H7 (cell line): ENCODE measurements at regions not wholly inside any gene's neighbourhood (a gene's known extent, or its start where the extent isn't known, plus 50 kb on each side); places are given as distances from the start of the nearest gene placed in this dataset.

Experiments
- DNase-seq: peaks from one replicate; pipeline ENCODE4 v3.0.0; 2012
- H3K27me3 ChIP-seq: 2 replicates; pipeline ENCODE4 v1.6.0; 2011; ENCODE audit warnings: mild to moderate bottlenecking, low read length; ENCODE audit not compliant: control insufficient read depth, insufficient read depth
- H3K36me3 ChIP-seq: replicated peaks from 2 replicates; pipeline ENCODE4 v1.5.1; 2011; ENCODE audit warnings: low read length; ENCODE audit not compliant: control insufficient read depth, insufficient read depth
- H3K4me3 ChIP-seq: 2 replicates; pipeline ENCODE4 v1.5.1; 2011; ENCODE audit warnings: low read depth, mild to moderate bottlenecking, control low read depth, low read length, moderate library complexity; ENCODE audit not compliant: insufficient read depth

DNA sequence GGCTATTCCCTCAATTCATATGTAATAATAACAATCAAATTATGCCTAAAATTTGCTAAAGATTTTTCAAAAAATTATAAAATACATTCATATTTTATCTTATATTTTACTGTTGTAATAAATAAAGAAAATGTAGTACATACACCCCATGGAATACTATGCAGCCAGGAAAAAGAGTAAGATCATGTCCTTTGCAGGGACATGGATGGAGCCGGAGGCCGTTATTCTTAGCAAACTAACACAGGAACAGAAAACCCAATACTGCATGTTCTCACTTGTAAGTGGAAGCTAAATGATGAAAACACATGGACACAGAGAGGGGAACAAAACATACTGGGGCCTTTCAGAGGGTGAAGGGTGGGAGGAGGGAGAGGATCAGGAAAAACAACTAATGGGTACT, 584.2 kb upstream of the MMS22L start:
- no peaks in the 10 kb centered on the region for H3K27me3 ChIP-seq
- no peaks in the 10 kb centered on the region for H3K36me3 ChIP-seq
- DNase-seq: no peak
- H3K4me3 ChIP-seq: no peak overlapping the region

DNA sequence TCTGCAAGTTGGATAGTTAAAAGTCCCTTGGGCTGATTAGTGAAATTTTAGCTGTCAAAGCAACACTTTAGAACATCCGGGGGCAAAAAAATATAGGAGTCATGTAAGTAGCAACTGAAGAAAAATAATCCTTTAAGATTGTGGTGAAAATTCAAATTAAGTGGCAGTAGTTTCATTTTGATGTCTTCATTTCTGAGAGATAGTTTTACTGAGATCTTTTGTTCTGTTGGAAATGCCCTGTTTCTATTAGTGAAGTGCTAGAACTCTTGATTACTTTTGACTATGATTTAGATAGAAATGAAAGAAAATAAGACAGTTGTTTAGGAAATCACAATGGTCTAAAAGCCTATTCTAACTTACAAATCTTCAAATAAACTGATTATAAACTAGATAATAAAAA, 587.3 kb upstream of the MMS22L start:
- Histone ChIP-seq H3K36me3 (no peaks in the 10 kb centered on the region), H3K4me3 (no peak overlapping the region), H3K27me3 (no peaks in the 10 kb centered on the region)
- DNase-seq: no peak

DNA sequence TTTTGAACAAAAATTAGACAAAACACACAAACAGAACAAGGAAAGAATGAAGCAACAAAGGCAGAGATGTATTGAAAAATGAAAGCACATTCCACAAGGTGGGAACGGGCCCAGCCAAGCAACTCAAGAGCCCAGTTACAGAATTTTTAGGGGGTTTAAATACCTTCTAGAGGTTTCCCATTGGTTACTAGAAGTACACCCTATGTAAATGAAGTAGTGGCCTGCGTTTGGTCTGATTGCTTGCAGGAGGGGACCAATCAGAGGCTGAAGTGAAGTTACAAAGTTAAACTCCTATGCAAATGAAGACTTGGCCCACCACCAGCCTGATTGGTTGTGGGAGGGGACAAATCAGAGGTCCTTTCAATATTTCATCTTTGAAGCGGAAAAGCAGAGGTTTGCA, 593.7 kb upstream of the MMS22L start:
- DNase-seq: no peak
- Histone ChIP-seq H3K27me3 (no peaks in the 10 kb centered on the region), H3K4me3 (no peak overlapping the region), H3K36me3 (no peaks in the 10 kb centered on the region)

DNA sequence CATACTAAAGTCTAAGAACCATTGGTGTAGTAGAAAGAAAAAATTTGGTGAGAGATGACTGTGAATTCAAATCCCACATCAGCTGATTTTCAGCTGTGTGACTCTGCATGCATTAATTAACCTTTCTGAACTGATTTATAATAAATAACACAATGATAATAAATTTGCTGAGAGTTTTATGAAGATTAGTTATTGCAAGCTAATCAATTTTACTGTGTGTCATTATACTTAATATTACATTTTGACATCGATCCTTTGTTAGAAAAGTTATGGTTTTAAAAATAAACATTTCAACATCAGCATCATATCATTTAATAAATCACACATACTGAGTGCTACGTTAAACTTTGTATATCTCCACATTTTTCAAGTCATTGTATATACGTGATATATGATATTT, 599.7 kb upstream of the MMS22L start:
- no peaks in the 10 kb centered on the region for H3K36me3 ChIP-seq
- DNase-seq: no peak
- no peak overlapping the region for H3K4me3 ChIP-seq
- no peaks in the 10 kb centered on the region for H3K27me3 ChIP-seq

DNA sequence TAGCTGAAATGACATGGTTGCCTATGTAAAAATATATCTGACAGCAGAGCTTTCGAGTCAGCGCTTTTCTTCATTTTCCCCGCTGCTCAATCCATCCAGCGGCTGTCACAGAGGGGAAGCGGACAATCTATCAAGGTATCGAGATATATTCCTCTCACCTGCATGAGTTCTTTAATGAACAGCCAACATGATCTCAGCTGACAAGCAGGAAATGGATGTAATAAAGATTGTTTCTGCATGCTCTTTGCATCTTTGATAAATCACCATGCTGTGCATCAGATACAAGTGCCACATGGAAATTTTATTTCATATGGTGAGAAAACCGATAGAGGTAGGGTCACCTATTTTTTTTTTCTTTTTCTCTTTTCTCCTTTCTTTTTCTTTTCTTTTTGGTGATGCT, 602.3 kb upstream of the MMS22L start:
- Histone ChIP-seq H3K4me3 (no peak overlapping the region), H3K36me3 (no peaks in the 10 kb centered on the region), H3K27me3 (no peaks in the 10 kb centered on the region)
- DNase-seq: no peak

DNA sequence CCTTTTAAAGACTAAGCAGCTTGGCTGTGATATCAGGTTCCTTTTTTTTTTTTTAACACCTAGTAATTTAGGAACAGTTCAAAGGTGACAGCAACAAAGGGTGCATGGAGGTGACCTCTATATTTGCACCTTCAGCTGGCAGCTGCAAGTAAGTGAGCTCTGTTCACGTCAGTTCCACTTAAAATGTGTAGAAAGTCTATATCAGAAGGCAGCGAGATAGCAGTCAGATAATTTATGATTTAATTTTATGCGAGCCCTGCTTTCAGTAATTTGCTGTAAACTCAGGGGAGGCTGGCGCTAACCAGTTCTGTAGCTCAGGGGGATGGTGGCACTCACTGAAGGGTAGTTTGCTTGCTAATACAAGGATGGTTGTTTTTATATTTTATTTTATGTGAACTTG, 602.8 kb upstream of the MMS22L start:
- DNase-seq: no peak
- H3K36me3 ChIP-seq: no peaks in the 10 kb centered on the region
- no peaks in the 10 kb centered on the region for H3K27me3 ChIP-seq
- H3K4me3 ChIP-seq: no peak overlapping the region

DNA sequence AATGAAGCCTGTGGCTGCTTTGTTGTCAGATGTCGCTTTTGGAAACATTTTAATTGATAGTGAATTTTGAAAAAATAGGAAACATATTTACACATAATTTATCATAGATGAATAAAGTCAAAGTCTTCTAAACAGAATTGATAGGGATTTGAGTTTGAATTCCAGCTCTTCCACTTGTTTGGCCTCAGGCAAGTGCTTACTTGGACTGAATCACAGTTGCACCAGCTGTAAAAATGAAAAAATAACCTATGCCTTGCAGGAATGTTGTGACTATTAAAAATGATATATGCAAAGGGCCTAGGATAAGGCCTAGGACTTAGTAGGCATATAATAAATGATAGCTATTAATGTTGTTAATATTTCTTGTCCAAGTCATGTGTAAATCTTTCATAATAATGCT, 618.5 kb upstream of the MMS22L start:
- no peaks in the 10 kb centered on the region for H3K27me3 ChIP-seq
- no peak for DNase-seq
- H3K36me3 ChIP-seq: no peaks in the 10 kb centered on the region
- no peak overlapping the region for H3K4me3 ChIP-seq

DNA sequence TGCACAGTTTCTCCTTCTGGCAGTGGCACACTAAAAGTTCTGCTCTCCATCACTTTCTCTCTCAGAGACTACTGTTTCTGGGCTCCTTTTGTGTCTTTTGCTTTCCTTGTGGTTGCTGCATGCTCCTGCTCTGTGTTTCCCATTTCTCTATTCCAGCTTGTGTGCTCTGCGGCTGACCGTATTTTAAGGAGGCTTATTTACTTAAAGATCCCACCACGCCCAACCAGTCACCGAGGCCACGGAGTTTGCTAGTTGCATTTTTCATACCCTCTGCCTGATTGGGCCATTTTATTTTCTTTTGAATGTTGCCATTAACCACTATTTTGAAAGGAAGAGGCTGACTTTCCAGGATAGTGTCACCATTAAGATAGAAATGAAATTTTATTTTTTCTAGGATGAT, 626.4 kb upstream of the MMS22L start:
- H3K4me3 ChIP-seq: no peak overlapping the region
- H3K27me3 ChIP-seq: no peaks in the 10 kb centered on the region
- no peaks in the 10 kb centered on the region for H3K36me3 ChIP-seq
- DNase-seq: no peak

DNA sequence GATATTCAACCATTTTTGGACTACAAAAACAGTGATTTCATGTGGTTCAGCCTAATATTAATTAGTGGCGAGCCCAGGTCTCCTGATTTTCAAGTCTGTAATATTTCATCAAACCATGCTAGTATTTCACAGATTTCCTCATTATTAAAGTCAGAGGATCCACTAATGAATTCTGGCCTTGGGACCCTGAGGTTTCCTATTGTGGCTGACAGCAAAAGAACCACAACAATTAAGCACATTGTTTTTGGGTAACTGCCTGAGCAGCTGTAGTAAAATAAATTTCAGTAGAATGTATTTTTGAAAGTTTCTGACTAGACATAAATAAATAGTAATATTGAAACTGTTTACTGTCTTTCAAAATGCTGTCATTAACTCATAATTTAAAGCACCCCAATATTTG, 630.7 kb upstream of the MMS22L start:
- Histone ChIP-seq H3K27me3 (no peaks in the 10 kb centered on the region), H3K4me3 (no peak overlapping the region), H3K36me3 (no peaks in the 10 kb centered on the region)
- DNase-seq: no peak

DNA sequence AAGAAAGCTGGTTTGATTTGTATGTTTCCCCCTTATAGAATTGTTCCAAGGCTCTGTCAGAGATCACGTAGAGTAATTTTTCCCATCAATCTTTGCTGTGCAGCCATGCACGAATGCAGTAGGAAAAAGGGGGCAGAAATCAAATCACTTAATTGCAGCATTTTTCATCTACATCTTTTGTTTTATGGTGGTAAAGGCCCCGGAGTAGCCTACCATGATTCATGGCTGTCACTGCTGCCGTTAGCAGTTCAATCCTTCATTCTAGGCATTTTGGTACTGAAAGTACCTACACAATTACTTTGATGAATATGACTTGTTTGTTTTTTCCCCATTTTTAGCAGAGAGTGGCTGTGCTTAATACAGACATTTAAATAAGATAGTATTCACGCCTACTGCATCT, 631.9 kb upstream of the MMS22L start:
- Histone ChIP-seq H3K4me3 (no peak overlapping the region), H3K36me3 (no peaks in the 10 kb centered on the region), H3K27me3 (no peaks in the 10 kb centered on the region)
- DNase-seq: no peak

DNA sequence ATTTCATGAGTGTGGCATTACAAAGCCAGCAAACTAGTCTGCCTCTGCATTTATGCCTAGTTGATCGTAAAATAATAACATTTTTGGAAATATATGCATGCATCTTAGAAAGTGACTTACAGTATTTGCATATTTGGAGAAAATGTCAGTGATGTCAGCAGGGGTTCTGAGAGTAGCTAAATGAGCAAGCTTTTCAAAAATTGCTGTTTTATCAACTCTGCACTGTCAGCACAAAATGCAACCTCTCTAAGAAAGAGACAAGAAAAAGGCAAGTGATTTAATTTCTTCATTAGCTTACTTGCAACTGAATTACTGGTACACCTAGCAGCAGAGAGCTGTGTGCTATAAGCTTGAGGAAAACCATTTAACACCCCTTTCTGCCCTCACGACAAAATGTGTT, 632.5 kb upstream of the MMS22L start:
- no peak for DNase-seq
- H3K27me3 ChIP-seq: no peaks in the 10 kb centered on the region
- H3K36me3 ChIP-seq: no peaks in the 10 kb centered on the region
- H3K4me3 ChIP-seq: no peak overlapping the region

DNA sequence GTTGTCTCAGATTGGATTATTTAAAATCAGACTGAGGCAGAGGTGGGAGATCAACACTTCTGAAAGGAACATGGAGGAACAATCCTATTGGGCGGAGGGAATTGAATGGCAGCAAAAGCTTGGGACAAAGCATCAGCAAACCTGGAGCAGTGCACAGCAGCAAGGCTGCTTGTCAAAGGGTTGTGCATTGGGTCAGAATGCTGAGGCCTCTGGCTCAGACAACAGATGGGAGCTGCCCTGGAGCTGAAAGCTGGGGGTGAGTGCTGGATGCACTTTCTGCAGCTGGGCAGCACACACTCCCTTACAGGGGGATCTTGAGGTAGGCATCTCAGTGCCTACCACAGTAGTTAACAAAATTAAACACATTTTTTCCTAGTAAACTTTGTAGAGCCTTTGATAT, 634.4 kb upstream of the MMS22L start:
- no peak overlapping the region for H3K4me3 ChIP-seq
- no peaks in the 10 kb centered on the region for H3K36me3 ChIP-seq
- DNase-seq: no peak
- no peaks in the 10 kb centered on the region for H3K27me3 ChIP-seq

DNA sequence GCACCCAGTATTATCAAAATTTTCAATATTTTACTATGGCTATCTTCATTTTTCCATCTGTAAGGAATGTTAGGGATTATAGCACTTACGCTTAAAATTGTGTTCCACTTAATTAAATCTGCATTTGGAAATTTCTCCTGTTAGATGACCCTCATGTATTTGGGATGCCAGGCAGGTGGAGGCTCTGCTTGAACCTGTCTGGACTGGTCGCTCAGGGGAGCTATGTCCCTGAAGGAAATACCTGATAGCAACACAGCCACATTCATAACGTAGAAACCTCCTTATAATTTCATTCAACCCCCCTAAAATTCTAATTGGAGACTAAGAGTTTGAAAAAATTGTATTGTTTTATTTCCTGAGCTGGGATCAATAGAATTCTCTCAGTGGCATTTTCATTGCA, 636.0 kb upstream of the MMS22L start:
- no peaks in the 10 kb centered on the region for H3K27me3 ChIP-seq
- DNase-seq: no peak
- no peak overlapping the region for H3K4me3 ChIP-seq
- no peaks in the 10 kb centered on the region for H3K36me3 ChIP-seq

DNA sequence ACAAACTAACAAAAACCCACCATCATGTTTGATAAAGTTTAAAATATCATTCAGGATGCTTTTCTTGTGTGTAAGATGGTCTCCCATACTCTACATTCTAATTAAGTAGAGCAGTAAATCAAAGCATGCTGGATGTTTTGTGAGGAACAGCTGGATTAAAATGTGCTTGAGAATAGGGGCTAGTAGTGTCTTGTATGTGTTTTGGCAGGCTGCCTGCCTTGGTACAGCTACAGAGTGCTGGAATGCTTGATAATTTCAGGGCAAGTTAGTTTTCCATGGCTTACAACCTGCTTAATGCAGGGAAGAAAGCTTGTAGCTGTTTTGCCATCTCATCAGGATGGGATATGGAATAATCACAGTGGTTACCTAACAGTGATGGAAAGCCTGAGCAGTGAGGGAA, 636.6 kb upstream of the MMS22L start:
- Histone ChIP-seq H3K36me3 (no peaks in the 10 kb centered on the region), H3K27me3 (no peaks in the 10 kb centered on the region), H3K4me3 (no peak overlapping the region)
- no peak for DNase-seq

DNA sequence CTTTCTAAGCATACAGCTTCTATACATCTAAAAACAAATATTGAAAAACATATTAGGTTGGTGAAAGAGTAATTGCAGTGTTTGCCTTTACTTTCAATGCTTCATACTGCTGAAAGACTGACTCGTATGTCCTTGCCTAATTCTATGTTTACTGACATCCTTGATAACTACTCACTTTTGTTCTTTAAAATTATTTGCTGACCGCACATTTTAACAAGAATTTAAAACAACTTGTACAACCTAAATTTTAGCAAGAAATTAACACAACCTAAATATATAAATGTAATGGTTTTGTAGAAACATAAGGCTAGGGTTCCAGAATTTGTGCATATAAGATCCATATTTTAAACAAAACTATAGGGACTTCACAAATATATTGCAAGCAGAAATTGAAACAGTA, 640.2 kb upstream of the MMS22L start:
- H3K4me3 ChIP-seq: no peak overlapping the region
- no peak for DNase-seq
- H3K36me3 ChIP-seq: no peaks in the 10 kb centered on the region
- no peaks in the 10 kb centered on the region for H3K27me3 ChIP-seq

DNA sequence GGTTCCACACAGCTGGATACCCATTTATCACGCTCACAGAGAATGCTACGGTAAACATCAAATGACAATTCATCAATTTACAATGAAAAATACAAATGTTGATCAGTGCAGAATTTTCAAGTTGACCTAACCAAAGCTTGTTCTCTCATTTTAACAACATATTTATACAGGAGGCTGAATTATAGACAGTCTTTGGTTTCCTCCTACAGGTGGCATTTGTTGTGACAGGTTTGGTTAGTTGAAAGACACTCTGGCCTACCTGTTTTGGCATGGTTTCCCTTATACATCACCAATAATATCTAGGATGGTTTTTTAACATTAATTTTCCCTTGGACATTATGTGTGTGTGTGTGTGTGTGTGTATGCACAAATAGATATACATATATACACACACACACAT, 642.5 kb upstream of the MMS22L start:
- Histone ChIP-seq H3K4me3 (no peak overlapping the region), H3K27me3 (no peaks in the 10 kb centered on the region), H3K36me3 (no peaks in the 10 kb centered on the region)
- no peak for DNase-seq
